T-helper 1 cell treated with Interleukin-12 subunit alpha and Interleukin-12 subunit beta and Interleukin-4 antibody, amounts not matched to agents 30 μg/mL and 1 μg/mL, for 36 hours (primary cell): ENCODE measurements at regions not wholly inside any gene's neighbourhood (a gene's known extent, or its start where the extent isn't known, plus 50 kb on each side); places are given as distances from the start of the nearest gene placed in this dataset.
"Not testable (repeated sequence)": the region's sequence is repeated elsewhere in the genome, so short reads cannot be mapped to it uniquely, and the experiment has no call there.

Experiments used
- H3K27ac Mint-ChIP-seq: one replicate; pipeline ENCODE4 v1.8.0; 2021; ENCODE audit warnings: mild to moderate bottlenecking, mixed read lengths
- H3K27me3 Mint-ChIP-seq: one replicate; pipeline ENCODE4 v1.8.0; 2021; ENCODE audit warnings: low read depth, mixed read lengths
- H3K36me3 Mint-ChIP-seq: one replicate; pipeline ENCODE4 v1.8.0; 2021; ENCODE audit warnings: low read depth, mixed read lengths
- H3K4me1 Mint-ChIP-seq: one replicate; pipeline ENCODE4 v1.8.0; 2021; ENCODE audit warnings: low read depth, mixed read lengths
- H3K4me3 Mint-ChIP-seq: one replicate; pipeline ENCODE4 v1.8.0; 2021; ENCODE audit warnings: mild to moderate bottlenecking, moderate library complexity, mixed read lengths
- H3K9me3 Mint-ChIP-seq: one replicate; pipeline ENCODE4 v1.8.0; 2021; ENCODE audit warnings: mixed read lengths

- Mint-ChIP-seq H3K4me3 (no peak overlapping the region), H3K4me1 (no peaks in the 10 kb centered on the region), H3K27me3 (no peaks in the 10 kb centered on the region), H3K27ac (no peak overlapping the region), H3K9me3 (no peaks in the 10 kb centered on the region), H3K36me3 (no peaks in the 10 kb centered on the region)
These were observed 143.9 kb upstream of the ZNF366 start for GRCh38 chr5:72651109-72651508.

DNA sequence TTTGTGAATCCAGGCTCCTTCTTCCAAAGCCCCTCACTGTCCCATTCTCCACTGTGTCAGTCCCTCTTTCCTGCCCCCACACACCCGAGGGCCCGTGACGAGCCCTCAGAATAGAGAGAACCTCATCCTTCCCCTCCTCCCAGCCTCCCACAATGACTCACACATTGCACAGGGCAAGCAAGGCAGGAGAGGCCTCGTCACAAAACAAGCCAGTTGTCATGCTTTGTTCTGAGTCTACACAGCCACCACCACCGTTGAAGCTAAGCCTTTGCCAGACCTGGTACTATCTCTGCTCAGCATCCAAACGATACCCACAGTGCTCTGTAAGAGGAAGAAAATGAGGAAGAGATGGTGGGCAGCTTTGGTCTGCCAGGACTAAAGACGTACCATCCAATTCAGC lies 142.2 kb upstream of the ZNF366 start:
- Mint-ChIP-seq H3K27ac (no peak overlapping the region), H3K36me3 (no peaks in the 10 kb centered on the region), H3K9me3 (no peaks in the 10 kb centered on the region), H3K4me1 (no peaks in the 10 kb centered on the region), H3K27me3 (no peaks in the 10 kb centered on the region), H3K4me3 (no peak overlapping the region)

DNA sequence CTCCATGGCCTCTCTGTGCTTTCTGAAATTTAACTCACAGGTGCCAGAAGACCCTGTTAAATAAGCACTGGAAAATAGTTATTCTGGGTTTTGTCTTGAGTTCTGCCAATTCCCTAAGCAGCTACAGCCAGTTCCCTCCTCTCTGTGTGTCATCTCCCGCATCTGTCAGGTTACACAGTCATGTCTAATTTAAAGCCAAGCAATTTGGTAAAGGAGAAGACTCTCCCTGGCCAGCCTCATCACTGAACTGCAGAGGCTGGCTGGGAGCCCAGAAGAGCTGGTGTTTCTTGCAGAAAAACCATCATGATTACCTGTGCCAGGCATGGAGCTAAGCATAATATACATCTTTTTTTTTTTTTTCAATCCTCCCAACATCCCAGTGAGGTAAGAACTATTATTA lies 141.3 kb upstream of the ZNF366 start:
- Mint-ChIP-seq H3K9me3 (no peaks in the 10 kb centered on the region), H3K4me1 (no peaks in the 10 kb centered on the region), H3K27me3 (no peaks in the 10 kb centered on the region), H3K4me3 (no peak overlapping the region), H3K27ac (no peak overlapping the region), H3K36me3 (no peaks in the 10 kb centered on the region)

- no peaks in the 10 kb centered on the region for H3K27me3 Mint-ChIP-seq
- no peaks in the 10 kb centered on the region for H3K36me3 Mint-ChIP-seq
- no peaks in the 10 kb centered on the region for H3K9me3 Mint-ChIP-seq
- no peak overlapping the region for H3K4me3 Mint-ChIP-seq
- no peaks in the 10 kb centered on the region for H3K4me1 Mint-ChIP-seq
- no peak overlapping the region for H3K27ac Mint-ChIP-seq
These were observed 140.6 kb upstream of the ZNF366 start for GRCh38 chr5:72647806-72648205.

- no peaks in the 10 kb centered on the region for H3K9me3 Mint-ChIP-seq
- H3K27ac Mint-ChIP-seq = no peak overlapping the region
- no peaks in the 10 kb centered on the region for H3K36me3 Mint-ChIP-seq
- H3K4me1 Mint-ChIP-seq = no peaks in the 10 kb centered on the region
- no peaks in the 10 kb centered on the region for H3K27me3 Mint-ChIP-seq
- no peak overlapping the region for H3K4me3 Mint-ChIP-seq
These were observed 139.1 kb upstream of the ZNF366 start for GRCh38 chr5:72646246-72646866.

- no peaks in the 10 kb centered on the region for H3K9me3 Mint-ChIP-seq
- no peak overlapping the region for H3K27ac Mint-ChIP-seq
- H3K4me3 Mint-ChIP-seq = no peak overlapping the region
- no peaks in the 10 kb centered on the region for H3K36me3 Mint-ChIP-seq
- no peaks in the 10 kb centered on the region for H3K27me3 Mint-ChIP-seq
- H3K4me1 Mint-ChIP-seq = no peaks in the 10 kb centered on the region
These were observed 138.0 kb upstream of the ZNF366 start for GRCh38 chr5:72645064-72645846.

GRCh38 chr5:72644296-72644695 lies 137.1 kb upstream of the ZNF366 start:
- Mint-ChIP-seq H3K27ac (no peak overlapping the region), H3K36me3 (no peaks in the 10 kb centered on the region), H3K4me1 (no peaks in the 10 kb centered on the region), H3K9me3 (no peaks in the 10 kb centered on the region), H3K27me3 (no peaks in the 10 kb centered on the region), H3K4me3 (no peak overlapping the region)

DNA sequence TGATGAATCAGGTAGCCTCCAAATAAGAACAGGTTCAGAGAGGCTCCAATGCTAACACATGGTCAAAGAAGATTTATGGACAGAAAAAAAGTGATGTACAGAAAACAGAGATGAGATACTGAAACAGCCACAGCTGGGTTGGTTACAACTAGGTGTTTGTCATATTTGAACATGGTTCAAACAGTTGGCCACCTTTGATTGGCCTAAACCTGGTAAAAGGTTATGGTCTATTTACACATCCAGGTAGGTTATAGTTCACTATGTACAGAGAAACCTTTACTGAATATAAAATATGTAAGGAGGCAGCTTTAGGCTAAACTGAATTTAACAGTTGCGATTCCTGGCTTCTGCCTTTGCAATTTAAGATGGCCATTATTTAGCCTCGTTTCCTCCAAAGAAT lies 134.0 kb upstream of the ZNF366 start:
- Mint-ChIP-seq H3K4me3 (no peak overlapping the region), H3K27me3 (no peaks in the 10 kb centered on the region), H3K36me3 (no peaks in the 10 kb centered on the region), H3K4me1 (no peaks in the 10 kb centered on the region), H3K9me3 (no peaks in the 10 kb centered on the region), H3K27ac (no peak overlapping the region)

GRCh38 chr5:72637058-72637457 lies 129.8 kb upstream of the ZNF366 start:
- Mint-ChIP-seq H3K27ac (no peak overlapping the region), H3K4me1 (no peaks in the 10 kb centered on the region), H3K4me3 (no peak overlapping the region), H3K9me3 (no peaks in the 10 kb centered on the region), H3K27me3 (peaks cover 5% of the 10 kb centered on the region), H3K36me3 (no peaks in the 10 kb centered on the region)

GRCh38 chr5:72636565-72636964 lies 129.4 kb upstream of the ZNF366 start:
- H3K27ac Mint-ChIP-seq, H3K27me3 Mint-ChIP-seq, H3K36me3 Mint-ChIP-seq, H3K4me3 Mint-ChIP-seq, H3K4me1 Mint-ChIP-seq, H3K9me3 Mint-ChIP-seq: not testable (repeated sequence)

- Mint-ChIP-seq H3K36me3 (no peaks in the 10 kb centered on the region), H3K4me3 (no peak overlapping the region)
These were observed 127.2 kb upstream of the ZNF366 start for GRCh38 chr5:72634444-72634843.

DNA sequence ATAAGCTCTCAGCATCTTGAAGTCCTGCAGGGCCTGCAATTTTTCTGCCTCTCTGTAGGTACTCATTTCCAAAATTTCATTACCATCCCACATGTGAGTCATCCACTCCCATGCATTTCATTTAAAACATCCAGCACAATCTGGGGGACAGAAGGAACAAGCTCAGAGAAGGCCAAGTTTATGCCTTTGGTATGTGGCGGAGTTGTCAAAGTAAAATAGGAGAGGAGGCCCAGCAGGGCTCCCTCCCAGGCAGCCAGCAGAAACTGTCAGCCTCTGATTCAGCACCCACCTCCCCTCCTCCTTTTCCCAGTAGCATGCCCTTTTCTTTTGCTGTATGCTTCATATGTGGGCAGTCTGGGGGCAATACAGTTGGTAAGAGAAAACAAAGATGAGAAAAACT lies 126.4 kb upstream of the ZNF366 start:
- no peaks in the 10 kb centered on the region for H3K36me3 Mint-ChIP-seq

More at GRCh38 chr5:72634444-72634843, 127.2 kb upstream of the ZNF366 start:
- H3K27me3 Mint-ChIP-seq = peaks cover 5% of the 10 kb centered on the region
- H3K4me1 Mint-ChIP-seq = no peaks in the 10 kb centered on the region
- no peak overlapping the region for H3K27ac Mint-ChIP-seq
- no peaks in the 10 kb centered on the region for H3K9me3 Mint-ChIP-seq

GRCh38 chr5:72633041-72633445 lies 125.8 kb upstream of the ZNF366 start:
- Mint-ChIP-seq H3K4me1 (no peaks in the 10 kb centered on the region), H3K27ac (no peak overlapping the region), H3K36me3 (no peaks in the 10 kb centered on the region), H3K27me3 (peaks cover 5% of the 10 kb centered on the region), H3K4me3 (no peak overlapping the region), H3K9me3 (no peaks in the 10 kb centered on the region)

More for the DNA sequence above, 126.4 kb upstream of the ZNF366 start:
- Mint-ChIP-seq H3K4me3 (no peak overlapping the region), H3K4me1 (no peaks in the 10 kb centered on the region), H3K9me3 (no peaks in the 10 kb centered on the region), H3K27me3 (peaks cover 5% of the 10 kb centered on the region), H3K27ac (no peak overlapping the region)

- Mint-ChIP-seq H3K27ac (no peak overlapping the region), H3K4me1 (no peaks in the 10 kb centered on the region), H3K9me3 (no peaks in the 10 kb centered on the region), H3K4me3 (no peak overlapping the region), H3K36me3 (no peaks in the 10 kb centered on the region), H3K27me3 (peaks cover 5% of the 10 kb centered on the region)
These were observed 123.5 kb upstream of the ZNF366 start for GRCh38 chr5:72630721-72631120.

DNA sequence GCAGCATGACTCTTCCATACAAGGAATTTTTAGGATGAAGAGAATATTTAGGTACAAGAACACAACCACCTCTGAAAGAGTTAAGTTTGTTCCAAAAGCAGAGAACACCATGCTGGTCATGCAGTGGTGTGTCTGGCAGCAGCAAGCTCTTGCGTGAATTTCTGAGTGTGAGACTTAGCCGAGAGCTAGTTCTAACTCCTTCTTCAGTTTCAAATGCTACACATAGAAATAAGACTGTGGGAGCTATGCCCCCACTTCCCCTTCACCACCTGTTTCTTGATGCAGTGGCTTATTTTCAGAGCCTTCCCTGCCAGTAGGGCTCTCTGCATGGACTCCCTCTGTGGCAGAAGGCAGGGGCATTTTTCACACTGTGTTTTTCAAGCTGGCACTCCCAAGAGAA lies 122.9 kb upstream of the ZNF366 start:
- Mint-ChIP-seq H3K4me1 (no peaks in the 10 kb centered on the region), H3K27me3 (peaks cover 5% of the 10 kb centered on the region), H3K9me3 (no peaks in the 10 kb centered on the region), H3K36me3 (no peaks in the 10 kb centered on the region), H3K4me3 (no peak overlapping the region), H3K27ac (no peak overlapping the region)
